NOMO-1 (cell line): ENCODE measurements at regions not wholly inside any gene's neighbourhood (a gene's known extent, or its start where the extent isn't known, plus 50 kb on each side); places are given as distances from the start of the nearest gene placed in this dataset.

Source experiments
- DNase-seq, 2 experiments: peaks; one replicate each; lab custom pipeline; 2025; ENCODE audit not compliant: unreplicated experiment in 2 of 2; lab: John Stamatoyannopoulos, UW

DNA sequence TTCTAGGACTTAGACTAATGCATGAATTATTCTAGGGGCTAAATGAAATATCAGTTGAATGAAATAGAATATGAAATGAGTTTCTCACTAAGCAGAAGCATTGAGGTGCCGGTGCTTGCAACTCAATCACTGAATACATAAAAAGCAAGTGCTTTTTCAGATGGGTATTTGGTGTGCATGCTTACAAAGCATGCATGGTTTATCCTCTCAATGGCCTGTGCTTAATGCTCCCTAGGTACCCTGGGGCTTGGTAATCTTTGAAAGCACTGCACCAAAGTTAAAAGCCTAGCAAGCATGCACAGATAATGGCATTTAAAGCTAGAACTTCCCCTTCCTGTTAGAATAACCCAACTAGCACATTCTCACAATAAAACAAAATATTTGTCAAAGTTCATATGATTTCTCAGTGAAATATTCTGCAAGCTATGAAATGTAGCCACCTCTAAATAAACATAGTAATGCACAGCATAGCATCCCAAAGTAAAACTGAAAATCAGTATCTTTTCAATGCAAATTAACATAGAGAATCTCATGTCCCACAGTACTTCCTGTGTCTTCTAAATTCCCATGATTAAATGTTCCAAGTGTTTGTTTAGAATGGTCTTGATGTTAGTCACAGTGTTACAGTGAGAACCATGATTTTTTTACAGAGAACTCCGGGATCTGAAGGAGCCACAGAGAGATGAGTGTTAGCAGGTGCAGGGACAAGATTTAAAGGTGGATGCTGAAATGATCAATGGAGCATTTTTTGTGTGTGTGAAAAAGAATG is 143.4 kb upstream of the CDH6 start:
- no peak for DNase-seq

DNA sequence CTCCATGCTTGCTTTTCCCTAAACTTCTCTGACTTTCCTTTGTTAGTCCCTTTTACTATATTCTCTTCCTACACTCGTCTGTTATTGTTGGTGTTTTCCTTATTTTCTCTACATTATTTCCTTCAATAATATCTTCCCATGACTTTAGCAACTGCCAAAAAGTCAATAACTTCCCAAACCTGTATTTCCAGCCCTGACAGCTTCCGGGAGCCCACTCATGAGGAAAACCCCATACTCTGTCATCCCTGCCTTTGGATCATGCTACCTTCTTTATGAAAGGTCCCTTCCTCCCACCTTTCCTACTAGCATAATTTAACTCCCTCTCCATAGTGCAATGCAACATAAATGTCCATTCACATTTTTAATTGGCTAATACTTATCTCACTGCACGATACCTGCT is 144.0 kb upstream of the CDH6 start:
- no peak for DNase-seq

DNA sequence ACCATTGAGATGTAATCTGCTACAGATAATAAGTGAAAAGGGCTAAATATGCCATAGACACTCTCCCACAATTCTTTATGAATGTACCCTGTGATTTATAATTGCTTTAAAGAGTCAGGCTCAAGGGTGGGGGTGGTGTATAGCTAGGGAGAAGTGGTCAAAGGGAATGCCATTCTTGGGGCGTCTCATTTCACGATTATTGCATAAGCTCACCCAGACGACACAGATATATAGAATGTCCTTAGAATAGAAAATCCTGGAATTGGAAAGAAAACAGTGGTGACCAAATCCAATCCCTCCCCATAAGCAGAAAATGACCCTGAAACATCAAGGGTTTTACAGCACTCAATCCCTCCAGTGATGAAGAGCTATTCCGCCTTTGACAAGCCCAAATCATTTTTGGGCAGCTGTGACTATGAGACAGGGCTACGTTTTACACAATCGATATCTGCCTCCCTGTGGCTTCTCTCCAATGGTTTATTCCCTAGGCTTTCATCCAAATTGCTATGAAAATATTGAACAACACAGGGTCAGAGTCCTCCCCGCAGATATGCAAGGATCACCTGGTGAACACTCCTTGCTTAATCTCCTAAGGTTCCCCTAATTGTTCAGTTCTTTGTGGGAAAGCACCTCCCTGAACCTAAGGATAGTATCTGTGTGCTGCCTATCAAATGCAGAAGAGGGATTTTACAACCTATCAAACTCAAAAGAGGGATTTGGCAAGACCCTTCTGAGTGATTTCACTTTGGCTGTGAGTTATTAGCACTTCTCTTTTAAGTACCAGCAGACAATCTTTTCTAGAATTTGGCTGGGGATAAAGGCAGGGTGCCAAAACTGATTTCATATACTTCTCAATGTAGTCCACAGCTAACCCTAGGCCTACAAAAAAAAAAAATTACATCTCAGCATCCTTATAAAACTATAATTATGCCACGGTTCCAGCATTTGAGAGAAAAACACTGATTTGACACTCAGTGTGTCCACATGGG is 144.9 kb upstream of the CDH6 start:
- no peak for DNase-seq

DNA sequence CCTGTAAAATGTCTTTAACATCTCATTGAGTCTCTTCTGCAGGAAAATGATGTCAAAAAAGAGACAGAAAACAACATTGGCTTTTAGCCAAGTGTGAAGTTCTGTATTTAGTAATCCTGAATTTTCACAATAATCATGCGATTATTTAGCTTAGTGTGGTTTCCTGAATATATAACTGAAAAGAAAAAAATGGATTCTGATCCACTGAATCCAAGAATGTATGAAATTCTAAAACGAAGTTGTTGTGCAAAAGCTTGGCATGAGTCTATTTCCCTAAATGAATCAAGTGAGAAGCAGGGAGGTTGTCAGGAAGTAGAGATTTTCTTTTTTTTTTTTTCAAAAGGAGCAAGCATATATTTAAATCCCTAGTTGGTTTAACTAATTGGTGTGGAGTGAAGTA is 145.9 kb upstream of the CDH6 start:
- DNase-seq = no peak

DNA sequence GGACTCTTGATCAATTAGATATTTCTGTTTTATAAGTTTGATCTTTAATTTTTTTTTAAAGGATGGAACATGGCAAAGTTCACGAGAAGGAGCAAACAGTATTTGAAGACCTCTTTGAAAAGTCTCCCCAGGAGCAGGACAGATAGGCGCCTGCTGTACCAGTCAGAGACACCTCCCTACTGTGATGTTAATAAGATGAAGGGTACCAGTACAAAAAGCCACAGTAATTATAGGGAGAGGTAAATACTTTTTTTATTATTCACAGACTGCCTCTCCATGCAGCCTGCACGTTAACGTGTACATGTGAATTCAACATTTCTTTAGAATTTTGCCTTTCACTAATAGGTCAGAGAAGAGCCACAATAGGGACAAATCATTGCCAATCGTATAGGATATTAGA is 146.5 kb upstream of the CDH6 start:
- no peak for DNase-seq

DNA sequence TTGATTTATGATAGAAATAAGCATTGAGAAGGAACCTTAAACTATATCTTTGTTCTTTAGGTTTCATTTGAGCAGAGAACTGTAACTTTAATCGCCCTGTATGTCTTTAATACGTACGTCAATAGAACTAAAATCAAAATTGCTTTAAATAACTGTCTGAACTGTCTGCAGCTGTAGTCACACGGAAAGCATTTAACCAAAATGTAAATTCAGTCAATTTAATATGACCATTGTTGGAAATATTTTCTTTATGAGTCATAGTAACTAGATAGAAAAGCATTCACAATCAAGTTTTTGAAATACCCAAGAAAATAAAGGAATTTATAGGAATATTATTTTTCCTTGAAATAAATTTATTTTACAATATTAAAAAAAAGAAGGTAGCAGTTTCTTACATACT is 157.1 kb upstream of the CDH6 start:
- no peak for DNase-seq

DNA sequence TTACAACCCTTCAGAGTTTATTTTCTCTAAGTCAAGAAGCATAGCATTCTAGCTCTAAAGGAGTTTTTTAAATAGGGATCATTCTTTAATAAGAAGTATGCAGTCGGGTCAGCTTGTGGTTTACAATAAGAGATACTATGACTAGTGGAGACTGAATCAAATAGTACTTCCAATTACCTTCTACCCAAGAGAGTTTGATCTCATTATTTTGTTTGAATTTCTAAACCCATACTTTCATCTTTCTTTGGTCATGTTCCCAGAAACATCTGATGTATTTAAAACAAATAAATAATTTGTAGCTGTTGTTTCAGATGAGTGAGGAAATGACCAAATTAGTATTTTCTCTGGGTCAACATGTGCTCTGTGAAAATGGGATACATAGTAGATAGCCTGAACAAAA is 160.2 kb upstream of the CDH6 start:
- no peak for DNase-seq

DNA sequence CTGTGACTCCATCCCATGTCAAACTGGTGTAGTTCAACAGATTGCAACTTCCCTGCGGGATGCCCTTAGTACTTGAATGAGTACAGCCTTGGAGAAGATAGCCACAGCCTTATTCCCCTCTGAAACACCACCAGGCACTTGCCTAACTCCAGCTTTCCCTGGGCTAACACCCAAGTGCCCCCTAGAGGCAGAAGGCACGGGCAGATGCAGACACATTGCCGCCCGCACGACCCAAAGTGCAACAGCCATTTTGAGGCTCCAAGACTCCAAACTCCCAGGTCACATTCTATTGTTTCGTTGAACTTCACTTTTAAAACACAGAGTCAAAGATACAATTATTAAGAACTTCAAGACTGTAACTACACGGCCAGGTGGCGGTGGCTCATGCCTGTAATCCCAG is 163.6 kb upstream of the CDH6 start:
- DNase-seq = no peak

DNA sequence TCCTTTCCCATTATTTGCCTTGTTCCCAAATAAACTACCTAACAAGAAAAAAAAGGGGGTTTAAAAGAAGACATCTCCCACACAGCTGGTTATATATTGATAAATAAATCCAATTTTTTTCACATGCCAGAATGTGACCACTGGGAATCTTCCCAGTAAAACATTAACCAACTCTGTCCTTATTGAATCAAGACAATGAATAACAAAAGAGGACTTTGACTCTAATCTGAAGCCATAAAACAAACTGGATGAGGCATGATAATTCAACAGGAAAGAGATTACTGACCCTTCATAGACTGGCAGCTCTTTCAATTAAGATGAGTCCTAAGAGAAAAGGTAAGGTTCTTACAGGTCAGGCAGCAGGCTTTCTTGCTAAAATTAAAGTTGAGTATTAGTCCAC is 165.8 kb upstream of the CDH6 start:
- DNase-seq = no peak

DNA sequence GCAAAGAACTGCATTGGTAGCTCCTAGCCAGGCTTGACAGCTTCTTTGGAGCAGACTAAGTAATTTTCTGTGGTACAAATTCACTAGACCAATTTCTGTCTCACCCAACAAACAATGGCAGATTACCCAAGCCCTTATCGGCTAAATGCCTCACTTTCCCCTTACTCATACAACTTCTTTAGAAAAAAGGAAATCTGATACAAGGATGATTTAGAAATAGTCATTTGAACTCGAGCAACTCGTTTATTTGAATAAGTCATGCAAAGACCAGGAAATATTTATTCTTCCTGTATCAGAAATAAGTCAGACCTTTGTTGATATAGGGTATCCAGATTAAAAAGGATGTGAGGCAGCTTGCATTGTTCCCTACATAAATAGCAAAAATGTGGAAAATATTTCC is 170.4 kb upstream of the CDH6 start:
- no peak for DNase-seq

DNA sequence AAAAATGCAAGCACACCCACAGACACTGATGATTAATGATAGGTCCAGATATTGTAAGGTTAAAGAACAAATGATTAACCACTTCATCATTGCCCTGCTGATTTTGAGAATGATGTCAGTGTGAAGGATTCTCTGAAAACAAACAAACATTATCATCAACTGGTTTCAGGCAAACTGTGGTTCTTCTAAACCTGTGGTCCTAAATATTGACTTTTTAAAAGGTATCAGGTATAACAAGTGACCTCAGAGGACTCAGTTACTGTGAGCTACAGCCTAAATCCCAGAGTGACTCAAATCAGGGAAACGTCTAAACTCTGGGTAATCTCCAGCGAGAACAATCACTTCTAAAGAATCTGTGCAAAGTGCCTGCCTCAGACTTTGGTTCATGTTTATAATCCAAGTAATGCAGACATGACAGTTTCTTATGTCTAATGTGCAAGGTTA is 172.3 kb upstream of the CDH6 start:
- no peak for DNase-seq

DNA sequence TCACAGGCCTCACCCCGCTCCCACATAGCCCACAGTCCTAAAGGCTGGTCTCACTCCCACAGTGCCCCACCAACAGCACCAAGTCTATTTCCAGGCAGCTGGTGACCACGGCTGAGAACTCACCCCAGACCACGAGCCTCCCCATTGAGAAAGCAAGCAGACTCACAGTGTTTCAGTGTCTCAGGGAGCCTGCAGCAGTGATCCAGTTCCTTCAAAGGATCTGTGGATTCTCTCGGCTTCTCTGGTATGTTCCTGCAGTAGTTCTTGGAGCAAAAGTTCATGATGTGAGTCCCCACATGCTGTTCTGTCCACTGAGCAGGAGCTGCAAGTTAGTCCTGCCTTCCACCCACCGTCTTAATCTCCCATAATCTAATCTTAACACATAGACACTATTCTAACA is 185.3 kb upstream of the CDH6 start:
- DNase-seq = no peak

DNA sequence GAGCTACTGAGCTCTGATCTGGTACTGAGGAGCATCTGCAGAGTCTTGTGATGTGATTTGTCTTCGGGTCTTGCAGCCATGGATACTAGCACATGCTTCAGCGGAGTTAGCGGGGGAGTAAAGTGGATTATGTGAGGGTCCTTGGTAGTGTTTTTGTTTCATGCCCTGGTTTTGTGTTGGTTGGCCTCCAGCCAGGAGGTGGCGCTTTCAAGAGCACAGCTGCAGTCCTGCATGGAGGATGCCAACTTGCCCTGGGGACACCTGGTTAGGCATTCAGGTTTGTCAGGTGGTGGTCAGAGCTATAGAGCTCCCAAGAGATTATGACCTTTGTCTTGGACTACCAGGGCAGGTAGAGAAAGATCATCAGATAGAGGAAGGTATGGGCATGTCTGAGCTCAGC is 185.8 kb upstream of the CDH6 start:
- DNase-seq = no peak

DNA sequence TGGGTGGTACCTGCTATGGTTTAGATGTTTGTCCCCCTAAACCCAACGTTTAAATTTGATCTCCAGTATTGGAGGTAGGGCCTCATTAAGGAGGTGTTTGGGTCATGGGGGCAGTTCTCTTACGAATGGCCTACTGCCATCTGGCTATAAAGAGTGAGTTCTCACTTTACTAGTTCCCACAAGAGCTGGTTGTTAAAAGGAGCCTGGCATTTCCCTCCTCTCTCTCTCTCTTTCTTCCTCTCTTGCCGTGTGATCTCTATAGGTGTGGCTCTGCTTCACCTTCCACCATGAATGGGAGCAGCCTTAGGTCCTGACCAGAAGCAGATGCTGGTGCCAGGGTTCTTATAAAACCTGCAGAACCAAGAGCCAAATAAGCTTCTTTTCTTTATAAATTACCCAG is 193.2 kb upstream of the CDH6 start:
- no peak for DNase-seq

DNA sequence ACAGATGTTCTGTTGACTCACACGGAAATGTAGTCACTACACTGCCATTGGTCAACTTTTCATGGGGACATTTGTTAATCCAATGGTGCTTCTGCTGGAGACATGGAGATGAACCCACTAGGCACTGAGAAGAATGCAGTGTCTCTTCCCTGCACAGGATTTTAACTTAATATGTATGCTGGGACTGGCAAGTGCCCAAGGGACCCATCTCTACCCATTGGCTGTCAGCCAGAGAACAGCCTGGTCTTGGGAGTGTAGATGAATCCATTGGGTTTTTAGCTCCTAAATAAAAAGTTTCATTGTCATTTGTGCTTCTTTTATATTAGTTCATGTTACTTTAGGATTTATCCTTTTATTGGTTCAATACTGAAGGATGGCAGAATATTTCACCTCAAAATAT is 195.8 kb upstream of the CDH6 start:
- no peak for DNase-seq

DNA sequence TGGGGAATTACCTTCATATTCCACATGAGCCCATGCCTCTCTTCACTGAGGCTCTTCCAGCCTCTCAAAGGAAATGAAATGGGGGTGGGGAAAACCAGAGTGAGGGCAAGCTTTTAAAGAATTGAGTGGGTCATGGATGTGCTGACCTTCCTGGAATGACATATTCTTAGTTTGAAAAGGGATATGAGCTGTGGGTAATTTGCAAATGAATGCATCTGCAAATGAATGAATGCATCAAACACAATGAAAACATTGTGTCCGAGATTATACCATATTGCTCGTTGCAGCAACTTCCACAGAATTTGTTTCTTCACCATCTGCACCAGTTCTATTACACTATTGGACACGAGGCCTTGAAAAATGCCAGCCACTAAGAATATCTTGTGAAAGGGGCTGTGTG is 198.6 kb upstream of the CDH6 start:
- no peak for DNase-seq

DNA sequence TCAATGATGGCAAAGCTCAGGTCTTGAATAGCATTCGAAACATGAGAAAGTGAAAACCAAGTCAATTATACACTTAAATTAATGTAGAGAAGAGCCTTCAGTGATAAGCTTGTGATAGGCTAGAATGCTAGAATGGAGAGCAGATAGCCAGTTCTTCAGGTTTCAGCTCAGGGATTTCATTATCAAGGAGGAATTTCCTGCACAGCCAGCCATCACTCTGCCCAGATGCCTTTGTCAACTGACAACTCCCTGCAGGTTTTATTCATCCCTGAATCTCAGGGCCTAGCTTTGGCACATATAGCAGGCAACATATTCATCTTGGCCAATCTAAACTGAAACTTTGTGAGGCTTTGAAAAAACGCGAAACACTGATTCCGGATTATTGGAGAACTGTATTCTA is 199.3 kb upstream of the CDH6 start:
- DNase-seq = no peak

DNA sequence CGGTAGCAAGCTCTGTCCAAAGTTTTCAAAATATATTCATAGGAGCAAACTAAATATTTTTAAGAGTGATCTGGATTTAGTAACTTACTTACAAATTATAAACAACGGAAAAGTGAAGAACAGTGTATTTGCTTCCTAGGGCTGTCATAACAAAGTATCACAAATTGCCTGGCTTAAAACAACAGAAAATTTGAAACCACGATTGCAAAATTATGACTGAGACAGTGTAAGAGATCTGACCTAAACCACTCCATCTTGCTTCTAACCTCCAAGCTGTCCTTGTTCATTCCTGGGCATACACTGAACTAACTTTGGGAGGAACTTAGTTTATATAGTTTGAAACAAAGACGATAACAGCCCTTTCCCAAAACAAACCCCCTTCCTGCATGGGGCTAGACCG is 202.0 kb upstream of the CDH6 start:
- DNase-seq = no peak

DNA sequence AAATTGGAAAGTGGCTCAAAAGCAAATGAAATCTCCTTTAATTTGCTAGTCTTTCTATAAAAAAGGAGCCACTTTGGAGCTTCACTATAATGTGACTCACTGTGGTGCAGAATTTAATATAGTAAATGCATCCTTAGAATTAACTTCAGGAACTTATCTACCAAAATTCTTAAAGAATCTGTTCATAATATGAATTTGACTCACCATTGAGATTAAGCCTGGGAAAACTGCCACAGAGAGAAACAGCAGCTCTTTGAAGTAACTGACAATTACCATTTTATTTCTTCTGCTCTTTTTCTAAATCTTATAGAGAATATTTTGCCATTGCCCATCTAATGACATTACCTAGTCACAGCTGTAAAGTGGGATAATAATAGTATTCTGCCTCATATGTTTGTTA is 211.9 kb upstream of the CDH6 start:
- DNase-seq = no peak

DNA sequence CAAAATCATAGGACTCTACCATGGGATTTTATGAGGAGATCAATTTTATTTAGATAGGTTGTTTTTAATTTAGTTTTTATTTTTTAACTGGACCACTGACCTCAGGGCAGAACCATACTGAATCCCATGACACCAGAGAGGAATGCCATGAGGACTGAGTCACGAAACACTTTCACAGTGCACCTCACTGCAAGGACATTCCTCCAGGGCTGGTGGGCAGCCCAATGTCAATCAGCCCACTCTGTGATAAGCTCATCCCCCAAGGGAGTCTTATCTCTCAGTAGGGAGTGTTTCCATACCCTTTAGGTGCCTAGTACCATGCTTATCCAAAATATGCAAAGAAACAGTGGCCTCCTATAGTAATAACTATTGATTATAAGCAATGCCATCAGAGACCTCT is 224.5 kb upstream of the CDH6 start:
- DNase-seq = no peak

DNA sequence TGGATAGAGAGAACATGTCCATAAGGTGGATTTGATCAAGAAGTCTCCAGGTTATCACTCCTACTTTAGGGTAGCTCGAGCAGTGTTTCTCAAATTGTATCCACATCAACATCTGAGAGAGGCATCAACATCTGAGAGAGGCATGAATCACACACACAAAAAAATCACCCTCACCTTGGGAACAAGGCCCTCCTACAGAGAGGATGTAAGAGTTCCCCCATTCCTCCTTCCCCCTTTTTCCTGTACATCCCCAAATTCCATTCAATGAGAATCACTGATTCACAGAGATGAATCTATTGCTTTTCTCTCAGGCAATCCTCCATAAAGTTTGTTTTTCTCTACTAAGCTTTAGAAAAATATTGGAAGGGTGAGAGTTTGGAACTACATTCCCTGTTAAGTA is 233.4 kb upstream of the CDH6 start:
- no peak for DNase-seq

DNA sequence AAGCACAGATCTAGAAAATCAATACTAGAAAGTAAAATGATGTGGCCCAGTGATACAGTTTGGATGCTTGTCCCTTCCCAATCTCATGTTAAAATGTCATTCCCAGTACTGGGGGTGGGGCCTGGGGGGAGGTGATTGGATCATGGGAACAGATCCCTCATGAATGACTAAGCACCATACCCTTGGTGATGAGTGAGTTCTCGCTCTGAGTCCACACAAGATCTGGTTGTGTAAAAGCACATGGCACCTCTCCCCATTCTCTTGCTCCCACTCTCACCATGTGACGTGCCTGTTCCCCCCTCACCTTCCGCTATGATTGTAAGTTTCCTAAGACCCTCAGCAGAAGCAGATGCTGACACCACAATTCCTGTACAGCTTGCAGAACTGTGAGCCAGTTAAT is 234.2 kb upstream of the CDH6 start:
- DNase-seq = no peak
